ENCODE measurements at regions not wholly inside any gene's neighbourhood (a gene's known extent, or its start where the extent isn't known, plus 50 kb on each side); places are given as distances from the start of the nearest gene placed in this dataset.

DNA sequence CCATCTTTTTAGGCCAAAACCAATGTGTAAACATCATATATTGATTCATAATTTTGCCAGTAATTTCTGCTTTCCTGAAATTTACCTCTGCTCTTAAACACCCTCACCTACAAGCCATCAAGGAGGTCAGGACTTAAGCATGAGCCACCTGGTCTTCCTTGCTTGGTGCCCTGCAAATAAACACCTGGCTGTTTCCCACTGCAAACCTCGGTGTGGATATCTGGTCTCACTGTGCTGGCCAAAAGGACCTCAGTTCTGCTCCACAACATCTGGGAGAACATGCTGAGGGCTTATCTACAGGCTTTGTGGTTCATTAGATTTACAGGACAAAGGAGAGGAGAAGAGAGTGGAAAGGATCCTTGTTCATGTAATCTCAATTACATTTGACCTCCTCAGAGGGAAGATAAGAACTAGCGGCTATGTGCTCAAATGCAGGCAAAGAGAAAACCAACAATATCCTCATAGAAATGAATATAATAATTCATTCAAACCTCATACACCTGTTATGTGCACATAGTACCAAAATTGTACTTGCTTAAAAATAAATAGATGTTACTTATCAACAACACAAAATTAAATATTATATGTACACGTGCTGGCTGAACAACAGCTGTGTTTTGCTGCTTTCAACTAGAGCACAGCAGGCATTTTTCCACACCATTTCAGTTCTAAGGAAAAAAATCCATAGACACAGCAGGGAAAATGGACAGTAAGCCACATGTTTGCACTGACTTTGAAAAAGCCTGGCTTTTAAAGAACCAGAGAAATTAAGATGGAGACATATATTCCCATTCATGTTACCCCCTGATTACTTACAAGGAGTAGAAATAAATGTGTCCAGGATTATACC, 465.1 kb downstream of the LPIN1 start:
- Mint-ChIP-seq H3K4me1 (peaks cover 5% of the 10 kb centered on the region), H3K4me3 (no peak overlapping the region), H3K27ac (no peak overlapping the region), H3K9me3 (no peaks in the 10 kb centered on the region), H3K36me3 (no peaks in the 10 kb centered on the region), H3K27me3 (no peaks in the 10 kb centered on the region)
- DNase-seq, result no peak

DNA sequence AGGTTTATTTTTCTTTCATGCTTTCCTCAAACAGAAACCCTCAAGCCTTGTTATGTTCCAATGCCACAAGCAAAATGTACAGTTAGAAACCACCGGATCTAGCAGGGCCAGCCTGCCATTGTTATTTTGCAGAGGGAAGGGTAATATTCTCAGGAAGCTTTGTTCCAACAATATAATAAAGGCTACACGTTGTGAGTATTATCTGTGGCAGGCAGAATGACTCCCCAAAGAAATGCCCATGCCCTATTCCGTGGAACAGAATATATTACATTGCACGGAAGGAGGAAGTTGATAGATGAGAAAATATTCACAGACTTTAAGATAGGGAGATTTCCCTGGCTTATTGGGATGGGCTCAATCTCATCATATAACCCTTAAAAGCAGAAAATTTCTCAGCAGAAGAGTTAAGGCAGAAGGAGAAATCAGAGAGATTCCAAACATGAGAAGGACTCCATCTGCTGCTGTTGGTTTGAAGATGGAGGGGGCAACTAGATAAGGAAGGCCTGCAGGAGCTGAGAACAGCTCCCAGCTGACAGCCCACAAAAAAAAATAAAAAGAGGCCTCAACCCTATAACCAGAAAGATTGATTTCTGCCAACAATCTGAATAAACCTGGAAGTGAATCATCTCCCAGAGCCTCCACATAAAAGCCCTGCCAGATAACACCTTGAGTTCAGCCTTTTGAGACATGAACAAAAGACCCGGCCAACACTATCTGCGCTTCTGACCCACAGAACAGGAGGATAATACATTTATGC, 466.6 kb downstream of the LPIN1 start:
- no peaks in the 10 kb centered on the region for H3K36me3 Mint-ChIP-seq
- H3K27ac Mint-ChIP-seq, result no peak overlapping the region
- H3K4me1 Mint-ChIP-seq, result peaks cover 5% of the 10 kb centered on the region
- no peaks in the 10 kb centered on the region for H3K9me3 Mint-ChIP-seq
- H3K27me3 Mint-ChIP-seq, result no peaks in the 10 kb centered on the region
- no peak for DNase-seq
- no peak overlapping the region for H3K4me3 Mint-ChIP-seq

DNA sequence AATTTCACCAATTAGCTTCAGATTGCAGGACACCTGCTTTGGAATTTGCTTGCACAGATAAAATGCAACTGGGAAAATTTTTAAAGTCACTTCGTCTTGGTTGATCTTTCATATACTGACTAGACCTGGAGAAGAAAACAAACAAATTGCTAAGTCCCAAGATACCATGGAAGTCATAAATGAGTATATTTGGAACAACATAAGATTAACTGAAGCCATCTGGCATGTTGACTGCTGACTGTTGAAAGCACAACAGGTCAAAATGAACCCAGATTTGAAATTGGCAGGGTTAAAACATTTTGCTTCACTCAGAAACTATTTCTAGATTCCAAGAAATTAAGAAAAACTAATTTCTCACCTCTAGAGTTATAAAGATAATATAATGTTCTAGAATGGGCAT, 470.7 kb downstream of the LPIN1 start:
- peaks cover 2% of the 10 kb centered on the region for H3K9me3 Mint-ChIP-seq
- H3K36me3 Mint-ChIP-seq, result no peaks in the 10 kb centered on the region
- no peak overlapping the region for H3K27ac Mint-ChIP-seq
- no peak overlapping the region for H3K4me3 Mint-ChIP-seq
- no peaks in the 10 kb centered on the region for H3K27me3 Mint-ChIP-seq
- DNase-seq, result no peak
- peaks cover 5% of the 10 kb centered on the region for H3K4me1 Mint-ChIP-seq

DNA sequence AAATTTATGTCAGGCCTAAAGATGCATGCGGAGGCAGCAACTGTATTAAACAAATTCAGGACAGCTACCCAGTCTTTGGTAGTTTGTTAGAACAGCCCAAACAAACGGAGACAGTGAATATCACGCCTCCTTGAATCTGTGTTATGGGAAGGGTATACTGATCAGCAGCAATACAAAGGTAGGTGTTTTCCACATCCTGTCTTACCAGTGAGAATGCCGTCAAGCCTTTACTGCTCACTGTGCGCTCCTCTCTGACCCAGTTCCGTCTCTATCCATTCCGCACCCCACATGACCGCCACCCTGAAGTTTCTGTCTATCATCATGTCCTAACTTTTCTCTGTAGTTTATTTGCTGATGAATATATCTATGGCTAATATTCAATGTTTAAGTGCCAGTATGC, 473.3 kb downstream of the LPIN1 start:
- H3K4me3 Mint-ChIP-seq, result no peak overlapping the region
- no peak for DNase-seq

DNA sequence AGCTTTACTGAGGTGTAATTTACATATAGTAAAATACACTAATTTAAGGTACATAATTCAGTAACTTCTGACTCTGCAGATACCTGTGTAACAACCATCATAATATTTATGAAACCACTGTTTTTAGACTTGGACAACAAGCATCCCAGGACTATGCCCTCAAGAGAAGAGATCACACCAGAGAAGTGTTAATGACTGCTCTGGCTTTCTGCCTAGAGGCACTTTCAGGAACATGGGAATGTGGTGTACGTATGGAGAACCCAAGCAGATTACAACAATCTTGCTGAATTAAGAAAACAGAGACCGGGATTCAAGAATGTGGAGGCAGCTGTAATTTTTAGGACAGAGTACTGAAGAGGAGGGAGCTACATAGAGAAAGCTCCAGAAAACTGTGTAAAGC, 475.2 kb downstream of the LPIN1 start:
- Mint-ChIP-seq H3K4me1 (no peaks in the 10 kb centered on the region), H3K4me3 (no peak overlapping the region), H3K27ac (no peak overlapping the region), H3K36me3 (peaks cover 10% of the 10 kb centered on the region), H3K27me3 (no peaks in the 10 kb centered on the region), H3K9me3 (peaks cover 20% of the 10 kb centered on the region)
- no peak for DNase-seq

More for the DNA sequence above, 473.3 kb downstream of the LPIN1 start:
- Mint-ChIP-seq H3K4me1 (peaks cover 1% of the 10 kb centered on the region), H3K9me3 (peaks cover 13% of the 10 kb centered on the region), H3K36me3 (peaks cover 7% of the 10 kb centered on the region), H3K27ac (no peak overlapping the region), H3K27me3 (no peaks in the 10 kb centered on the region)

DNA sequence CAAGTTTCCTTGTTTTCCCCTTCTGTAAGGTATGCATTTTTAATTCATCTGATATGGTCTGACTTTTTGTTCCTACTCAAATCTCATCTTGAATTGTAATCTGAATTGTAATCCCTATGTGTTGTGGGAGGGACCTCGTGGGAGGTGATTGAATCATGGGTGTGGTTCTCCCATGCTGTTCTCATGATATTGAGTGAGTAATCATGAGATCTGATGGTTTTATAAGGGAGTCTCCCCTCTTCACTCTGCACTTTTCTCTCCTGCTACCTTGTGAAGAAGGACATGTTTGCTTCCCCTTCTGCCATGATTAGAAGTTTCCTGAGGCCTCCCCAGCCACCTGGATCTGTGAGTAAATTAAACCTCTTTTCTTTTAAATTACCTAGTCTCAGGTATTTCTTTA, 476.1 kb downstream of the LPIN1 start:
- H3K4me1 Mint-ChIP-seq, result no peaks in the 10 kb centered on the region
- peaks cover 20% of the 10 kb centered on the region for H3K9me3 Mint-ChIP-seq
- H3K27me3 Mint-ChIP-seq, result no peaks in the 10 kb centered on the region
- no peak overlapping the region for H3K27ac Mint-ChIP-seq
- peaks cover 10% of the 10 kb centered on the region for H3K36me3 Mint-ChIP-seq
- H3K4me3 Mint-ChIP-seq, result no peak overlapping the region
- no peak for DNase-seq

DNA sequence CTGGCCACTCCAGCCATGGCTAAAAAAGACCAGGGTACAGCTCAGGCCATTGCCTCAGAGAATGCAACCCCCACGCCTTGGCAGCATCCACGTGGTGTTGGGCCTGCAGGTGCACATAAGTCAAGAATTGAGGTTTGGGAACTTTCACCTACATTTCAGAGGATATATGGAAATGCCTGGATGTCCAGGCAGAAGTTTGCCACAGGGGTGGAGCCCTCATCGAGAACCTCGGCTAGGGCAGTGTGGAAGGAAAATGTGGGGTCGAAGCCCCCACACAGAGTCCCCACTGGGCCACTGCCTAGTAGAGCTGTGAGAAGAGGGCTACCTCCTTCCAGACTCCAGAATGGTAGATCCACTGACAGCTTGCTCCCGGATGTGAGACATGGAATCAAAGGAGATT, 477.3 kb downstream of the LPIN1 start:
- Mint-ChIP-seq H3K4me3 (no peak overlapping the region), H3K9me3 (peaks cover 20% of the 10 kb centered on the region), H3K27me3 (no peaks in the 10 kb centered on the region), H3K4me1 (no peaks in the 10 kb centered on the region), H3K36me3 (peaks cover 10% of the 10 kb centered on the region), H3K27ac (no peak overlapping the region)
- DNase-seq, result no peak

DNA sequence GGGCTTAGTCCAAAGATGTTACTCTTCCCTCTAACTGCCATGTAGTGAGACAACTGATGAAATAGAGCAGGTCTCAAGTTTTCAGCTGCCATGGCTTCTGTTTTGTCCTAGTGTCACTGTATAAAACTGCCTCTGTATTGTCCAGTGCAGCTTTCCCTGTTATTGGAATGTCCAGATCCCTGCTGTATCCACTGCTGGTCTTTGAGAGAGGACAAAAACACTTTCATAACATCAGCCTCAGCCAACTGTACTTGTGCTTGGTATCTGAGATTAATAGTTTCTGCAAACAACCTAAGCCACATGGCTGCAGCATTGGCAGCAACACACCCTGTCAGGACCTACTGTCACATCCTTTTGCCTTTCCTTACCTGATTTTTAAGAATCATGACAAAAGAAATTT, 480.2 kb downstream of the LPIN1 start:
- H3K36me3 Mint-ChIP-seq, result peaks cover 10% of the 10 kb centered on the region
- H3K27me3 Mint-ChIP-seq, result no peaks in the 10 kb centered on the region
- no peaks in the 10 kb centered on the region for H3K4me1 Mint-ChIP-seq
- DNase-seq, result no peak
- no peak overlapping the region for H3K27ac Mint-ChIP-seq
- no peak overlapping the region for H3K4me3 Mint-ChIP-seq
- peaks cover 20% of the 10 kb centered on the region for H3K9me3 Mint-ChIP-seq

DNA sequence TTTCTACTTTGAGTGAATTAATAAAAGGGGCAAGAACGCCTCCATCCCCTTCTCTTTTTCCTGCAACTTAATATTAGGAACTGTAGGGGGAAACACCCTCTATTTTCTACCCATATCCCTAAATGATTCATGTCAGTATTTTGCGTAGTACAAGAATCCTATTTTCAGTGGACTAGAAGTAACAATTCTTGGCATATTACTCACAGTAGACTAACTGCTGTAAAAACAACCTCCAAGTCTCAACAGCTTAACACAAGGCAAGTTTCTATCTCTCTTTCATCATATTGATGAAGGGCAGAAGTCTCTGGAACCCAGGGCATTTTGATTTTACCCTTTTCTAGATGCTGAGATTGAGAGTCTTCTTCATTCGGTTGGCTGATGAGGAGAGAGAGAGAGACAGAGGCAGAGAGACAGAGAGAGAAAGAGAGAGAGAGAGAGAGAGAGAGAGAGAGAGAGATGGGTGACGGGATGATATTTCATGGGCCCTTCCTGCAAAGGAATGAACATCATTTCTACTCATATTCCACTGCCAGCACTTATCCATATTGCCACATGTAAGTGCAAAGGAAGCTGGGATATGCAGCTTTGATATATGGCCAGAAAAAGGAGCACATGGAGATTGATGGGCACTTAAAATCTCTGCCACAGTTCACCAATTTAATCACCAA, 481.6 kb downstream of the LPIN1 start:
- no peak for DNase-seq
- no peak overlapping the region for H3K27ac Mint-ChIP-seq
- H3K4me1 Mint-ChIP-seq, result no peaks in the 10 kb centered on the region
- no peak overlapping the region for H3K4me3 Mint-ChIP-seq
- H3K36me3 Mint-ChIP-seq, result peaks cover 5% of the 10 kb centered on the region
- peaks cover 13% of the 10 kb centered on the region for H3K9me3 Mint-ChIP-seq
- no peaks in the 10 kb centered on the region for H3K27me3 Mint-ChIP-seq

DNA sequence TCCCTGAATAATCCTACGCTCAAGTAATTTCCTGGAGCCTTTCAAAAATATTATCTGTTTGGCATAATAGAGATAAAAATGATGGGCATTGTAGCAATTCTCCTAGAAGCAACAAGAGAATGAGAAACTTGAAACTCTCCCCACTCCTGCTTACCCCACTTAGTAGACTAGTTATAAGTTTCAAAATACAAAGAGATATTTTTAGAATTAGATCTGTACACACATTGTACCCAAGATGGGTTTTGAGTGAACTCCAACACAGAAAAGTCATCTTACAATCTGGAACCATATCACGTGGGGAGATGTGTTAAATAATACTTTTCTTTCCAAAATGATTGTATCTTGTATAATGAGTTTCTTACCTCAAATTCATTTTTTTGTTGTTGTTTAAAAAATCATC, 484.9 kb downstream of the LPIN1 start:
- Mint-ChIP-seq H3K27me3 (no peaks in the 10 kb centered on the region), H3K9me3 (no peaks in the 10 kb centered on the region), H3K36me3 (no peaks in the 10 kb centered on the region), H3K27ac (no peak overlapping the region), H3K4me3 (no peak overlapping the region), H3K4me1 (no peaks in the 10 kb centered on the region)
- DNase-seq, result no peak

DNA sequence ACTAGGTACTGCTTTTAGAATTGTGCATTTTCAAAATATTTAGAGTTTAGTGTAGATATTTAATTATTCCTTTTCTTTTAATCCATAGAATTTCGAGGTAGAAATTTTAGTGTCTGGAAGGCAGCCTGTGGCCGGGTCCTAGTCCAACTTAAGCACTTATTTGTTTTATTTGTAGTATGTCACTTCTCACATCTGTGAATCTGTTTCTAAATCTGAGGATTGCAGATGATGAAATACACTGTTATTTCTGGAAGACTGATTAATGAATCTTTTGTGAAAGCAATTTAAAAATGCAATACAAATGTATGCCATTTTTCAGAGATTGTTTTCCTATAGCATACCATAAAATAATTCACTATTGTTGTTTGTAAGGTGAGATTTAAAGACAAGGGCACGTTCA, 483.9 kb upstream of the TRIB2 start:
- Mint-ChIP-seq H3K36me3 (no peaks in the 10 kb centered on the region), H3K27me3 (no peaks in the 10 kb centered on the region), H3K27ac (no peak overlapping the region), H3K4me1 (no peaks in the 10 kb centered on the region), H3K4me3 (no peak overlapping the region), H3K9me3 (no peaks in the 10 kb centered on the region)
- DNase-seq, result no peak

DNA sequence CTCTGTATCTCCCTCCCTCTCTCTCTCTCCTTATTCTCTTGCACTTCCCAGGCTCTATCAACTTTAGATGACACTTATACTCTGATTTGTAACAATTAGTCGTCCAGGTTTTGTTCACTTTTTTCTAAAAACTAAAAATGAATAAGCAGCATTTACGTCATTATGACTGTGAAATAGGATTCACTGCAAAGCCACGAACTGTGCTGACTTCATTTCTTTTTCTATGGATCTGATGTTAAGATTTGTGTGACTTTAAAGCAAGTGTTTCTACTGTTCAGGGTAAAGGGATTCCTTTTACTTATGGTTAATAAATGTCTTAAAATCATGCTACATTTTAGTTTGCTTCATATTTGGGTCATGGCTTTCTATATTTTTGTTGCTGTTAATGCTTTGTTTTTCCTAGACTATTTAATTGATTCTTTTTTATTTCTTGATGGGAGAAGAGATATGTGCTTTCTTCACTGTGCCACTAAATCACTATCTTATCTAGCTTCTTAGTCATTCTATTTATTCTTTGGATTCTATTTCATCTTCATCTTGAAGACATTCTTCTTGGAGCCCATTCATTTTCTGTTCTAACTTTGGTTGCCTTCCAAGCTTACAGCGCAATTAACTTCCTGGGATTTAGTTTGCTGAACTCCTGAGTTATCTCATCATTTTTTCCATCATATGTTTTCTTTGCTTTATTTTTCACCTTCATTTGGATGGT, 480.4 kb upstream of the TRIB2 start:
- H3K4me1 Mint-ChIP-seq, result no peaks in the 10 kb centered on the region
- no peaks in the 10 kb centered on the region for H3K36me3 Mint-ChIP-seq
- no peak overlapping the region for H3K27ac Mint-ChIP-seq
- H3K9me3 Mint-ChIP-seq, result no peaks in the 10 kb centered on the region
- DNase-seq, result no peak
- H3K4me3 Mint-ChIP-seq, result no peak overlapping the region
- H3K27me3 Mint-ChIP-seq, result no peaks in the 10 kb centered on the region

DNA sequence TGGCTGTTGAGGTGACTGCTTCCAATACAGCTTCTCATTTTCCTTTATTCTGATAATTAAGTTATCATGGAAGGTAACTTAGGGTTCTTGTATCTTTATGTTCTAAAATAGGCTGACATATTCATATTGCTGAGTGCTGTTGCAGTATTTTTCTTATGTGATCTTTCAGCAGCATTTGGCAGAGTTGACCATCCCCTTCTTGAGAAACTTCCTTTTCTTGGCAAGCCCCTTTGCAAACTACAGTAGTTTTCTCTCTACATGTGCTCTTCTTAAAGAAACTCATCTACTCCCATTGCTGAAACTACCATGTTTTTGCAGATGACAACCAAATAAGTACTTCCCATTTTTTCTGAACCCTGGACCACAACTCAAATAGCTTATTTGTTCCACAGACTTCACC, 476.5 kb upstream of the TRIB2 start:
- no peaks in the 10 kb centered on the region for H3K9me3 Mint-ChIP-seq
- DNase-seq, result no peak
- H3K27me3 Mint-ChIP-seq, result no peaks in the 10 kb centered on the region
- no peaks in the 10 kb centered on the region for H3K4me1 Mint-ChIP-seq
- no peak overlapping the region for H3K4me3 Mint-ChIP-seq
- no peaks in the 10 kb centered on the region for H3K36me3 Mint-ChIP-seq
- no peak overlapping the region for H3K27ac Mint-ChIP-seq

DNA sequence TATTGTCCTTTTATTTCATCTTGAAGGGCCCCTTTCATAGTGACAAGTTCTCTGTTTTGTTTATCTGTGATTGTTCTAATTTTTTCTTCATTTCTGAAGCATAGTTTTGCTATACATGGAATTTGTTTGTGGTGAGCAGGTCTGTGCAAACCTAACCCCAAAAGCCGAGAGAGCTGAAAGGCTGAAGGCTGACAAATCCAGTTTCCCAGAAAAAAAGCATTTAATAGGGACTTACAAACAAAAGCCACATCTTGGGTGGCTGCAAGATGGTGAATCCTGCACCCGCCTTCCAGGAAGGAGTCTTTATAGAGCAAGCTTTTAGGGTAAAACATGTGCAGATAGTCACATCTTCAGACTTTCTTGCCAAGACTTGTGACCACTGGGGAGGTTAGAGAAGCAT, 473.4 kb upstream of the TRIB2 start:
- H3K9me3 Mint-ChIP-seq, result no peaks in the 10 kb centered on the region
- no peaks in the 10 kb centered on the region for H3K4me1 Mint-ChIP-seq
- no peak overlapping the region for H3K27ac Mint-ChIP-seq
- no peak for DNase-seq
- H3K4me3 Mint-ChIP-seq, result no peak overlapping the region
- no peaks in the 10 kb centered on the region for H3K27me3 Mint-ChIP-seq
- H3K36me3 Mint-ChIP-seq, result no peaks in the 10 kb centered on the region

DNA sequence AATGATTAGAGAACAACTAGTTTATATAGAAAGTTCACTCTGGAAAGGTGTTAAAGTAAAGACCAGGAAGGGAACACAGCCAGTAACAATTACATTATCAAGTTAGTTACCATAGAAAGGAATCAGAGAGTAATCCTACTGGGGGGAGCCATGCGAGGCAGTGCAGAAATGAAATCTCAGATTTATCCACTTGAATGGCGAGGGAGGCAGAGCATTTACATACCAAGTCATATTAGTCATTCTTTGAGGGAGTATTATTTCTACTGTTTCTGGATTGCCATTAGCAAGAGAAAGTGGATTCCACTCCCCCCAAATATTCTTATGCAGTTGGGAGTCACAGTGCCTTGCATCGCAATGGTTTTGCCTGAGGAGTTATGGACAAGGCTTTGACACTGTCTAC, 472.7 kb upstream of the TRIB2 start:
- no peaks in the 10 kb centered on the region for H3K9me3 Mint-ChIP-seq
- H3K36me3 Mint-ChIP-seq, result no peaks in the 10 kb centered on the region
- DNase-seq, result no peak

More for the DNA sequence above, 472.7 kb upstream of the TRIB2 start:
- H3K4me1 Mint-ChIP-seq, result no peaks in the 10 kb centered on the region
- no peak overlapping the region for H3K27ac Mint-ChIP-seq
- no peak overlapping the region for H3K4me3 Mint-ChIP-seq
- no peaks in the 10 kb centered on the region for H3K27me3 Mint-ChIP-seq

Data from activated naive CD8-positive, alpha-beta T cell treated with anti-CD3 and anti-CD28 coated beads for 36 hours (primary cell).